Ascending aorta (tissue), 2 donors: ENCODE measurements at regions not wholly inside any gene's neighbourhood (a gene's known extent, or its start where the extent isn't known, plus 50 kb on each side); places are given as distances from the start of the nearest gene placed in this dataset.

Experiments
- DNase-seq, 2 donors: peaks; one replicate each; pipeline ENCODE4 v3.0.0-alpha.2; 2019; ENCODE audit warnings: low spot score in 2 of 2
- H3K27ac ChIP-seq, 2 donors: fragments of 200-600 bp; sonication (generic); one replicate each; pipeline ENCODE4 v1.5.1; 2016 to 2017; ENCODE audit warnings: mild to moderate bottlenecking in 1 of 2
- H3K27me3 ChIP-seq: fragments of 200-600 bp; sonication (generic); one replicate; pipeline ENCODE4 v1.5.1; 2017
- H3K36me3 ChIP-seq, 2 donors: fragments of 200-600 bp; sonication (generic); one replicate each; pipeline ENCODE4 v1.5.1; 2016
- H3K4me1 ChIP-seq, 2 donors: fragments of 200-600 bp; sonication (generic); one replicate each; pipeline ENCODE4 v1.5.1; 2016 to 2017; ENCODE audit warnings: mild to moderate bottlenecking in 1 of 2
- H3K4me3 ChIP-seq, 2 donors: fragments of 200-600 bp; sonication (generic); one replicate each; pipeline ENCODE4 v1.5.1; 2016 to 2017; ENCODE audit warnings: mild to moderate bottlenecking in 1 of 2
- H3K9me3 ChIP-seq, 2 donors: fragments of 200-600 bp; sonication (generic); one replicate each; pipeline ENCODE4 v1.5.1; 2016
- CTCF ChIP-seq, 3 experiments: fragments of 200-600 bp in 2 of 3; fragments of 450-650 bp in 1 of 3; sonication (generic) in 2 of 3; IDR thresholded peaks; one replicate each; pipeline ENCODE4 v1.5.1; 2016 to 2019; ENCODE audit warnings: antibody characterized with exemption in 3 of 3, mild to moderate bottlenecking in 1 of 3, moderate library complexity in 1 of 3
- intact Hi-C: fragments of 100-400 bp; cut with DNase I; formaldehyde crosslinking; loops from one replicate; pipeline ENCODE4 v1.15.1; 2023

GRCh38 chr9:80465556-80465955 is 893.8 kb downstream of the TLE4 start:
- no peak for TF ChIP-seq CTCF (IDR thresholded peaks at IDR 0.05)
- H3K27ac ChIP-seq = no peak overlapping the region
- intact Hi-C loops = no loop called here
- no peaks in the 10 kb centered on the region for H3K27me3 ChIP-seq
- H3K4me3 ChIP-seq = no peak overlapping the region
- H3K36me3 ChIP-seq = no peaks in the 10 kb centered on the region
- DNase-seq = no peak
- H3K4me1 ChIP-seq = no peaks in the 10 kb centered on the region
- H3K9me3 ChIP-seq = no peaks in the 10 kb centered on the region

- DNase-seq = no peak
- intact Hi-C loops = no loop called here
- Histone ChIP-seq H3K9me3 (no peaks in the 10 kb centered on the region), H3K27ac (no peak overlapping the region), H3K4me1 (no peaks in the 10 kb centered on the region), H3K27me3 (no peaks in the 10 kb centered on the region), H3K4me3 (no peak overlapping the region), H3K36me3 (no peaks in the 10 kb centered on the region)
- TF ChIP-seq CTCF (IDR thresholded peaks at IDR 0.05) = no peak
These were observed 877.7 kb downstream of the TLE4 start for GRCh38 chr9:80449513-80449912.

GRCh38 chr9:80448996-80449395 is 877.2 kb downstream of the TLE4 start:
- no peak overlapping the region for H3K27ac ChIP-seq
- H3K4me1 ChIP-seq = no peaks in the 10 kb centered on the region

DNA sequence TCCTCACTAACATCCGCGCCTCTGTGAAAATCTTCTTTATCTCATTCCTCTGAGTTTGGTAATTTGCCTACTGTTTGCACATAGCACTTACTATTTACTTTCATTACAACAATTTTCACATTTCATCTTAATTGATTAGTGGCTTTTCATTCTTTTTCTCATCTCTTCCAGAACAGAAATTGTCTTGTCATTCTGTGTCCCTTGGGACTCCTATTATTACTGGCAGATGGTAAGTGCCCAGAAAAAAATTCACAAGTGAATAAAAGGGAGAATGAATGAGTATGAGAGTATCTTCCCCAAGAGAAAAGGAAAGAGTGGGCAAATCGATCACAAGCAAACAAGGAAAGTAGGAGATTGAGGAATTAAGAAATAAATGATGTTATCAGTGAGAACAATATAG is 876.1 kb downstream of the TLE4 start:
- no peak for TF ChIP-seq CTCF (IDR thresholded peaks at IDR 0.05)
- no peak for DNase-seq
- Histone ChIP-seq H3K4me3 (no peak overlapping the region), H3K27me3 (no peaks in the 10 kb centered on the region), H3K4me1 (no peaks in the 10 kb centered on the region), H3K27ac (no peak overlapping the region), H3K9me3 (no peaks in the 10 kb centered on the region), H3K36me3 (no peaks in the 10 kb centered on the region)
- intact Hi-C loops = no loop called here

More at GRCh38 chr9:80448996-80449395, 877.2 kb downstream of the TLE4 start:
- TF ChIP-seq CTCF (IDR thresholded peaks at IDR 0.05) = no peak
- DNase-seq = no peak
- Histone ChIP-seq H3K36me3 (no peaks in the 10 kb centered on the region), H3K4me3 (no peak overlapping the region), H3K9me3 (no peaks in the 10 kb centered on the region), H3K27me3 (no peaks in the 10 kb centered on the region)
- intact Hi-C loops = no loop called here

DNA sequence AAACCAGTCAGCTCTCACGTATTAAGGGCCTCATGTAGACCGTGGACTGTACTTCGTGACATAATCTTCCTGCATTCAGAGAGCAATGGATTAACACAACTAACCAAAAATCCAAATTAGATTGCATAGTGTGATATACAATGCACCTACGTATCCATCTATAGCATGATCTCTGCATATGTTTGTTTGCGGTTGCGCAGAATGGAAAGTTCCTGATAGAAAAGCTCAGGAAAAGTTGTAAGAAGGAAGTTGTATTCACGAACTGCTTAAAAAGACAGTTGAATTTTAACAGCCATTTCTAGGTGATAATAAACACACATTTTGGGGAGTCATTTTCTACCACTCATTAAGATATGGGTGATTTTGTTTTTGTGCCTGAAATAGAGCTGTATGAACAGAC is 869.0 kb downstream of the TLE4 start:
- H3K27me3 ChIP-seq = no peaks in the 10 kb centered on the region
- H3K27ac ChIP-seq = no peak overlapping the region
- no peak overlapping the region for H3K4me3 ChIP-seq
- no peak for DNase-seq
- no peaks in the 10 kb centered on the region for H3K9me3 ChIP-seq
- H3K4me1 ChIP-seq = no peaks in the 10 kb centered on the region
- TF ChIP-seq CTCF (IDR thresholded peaks at IDR 0.05) = no peak
- H3K36me3 ChIP-seq = no peaks in the 10 kb centered on the region
- intact Hi-C loops = no loop called here

DNA sequence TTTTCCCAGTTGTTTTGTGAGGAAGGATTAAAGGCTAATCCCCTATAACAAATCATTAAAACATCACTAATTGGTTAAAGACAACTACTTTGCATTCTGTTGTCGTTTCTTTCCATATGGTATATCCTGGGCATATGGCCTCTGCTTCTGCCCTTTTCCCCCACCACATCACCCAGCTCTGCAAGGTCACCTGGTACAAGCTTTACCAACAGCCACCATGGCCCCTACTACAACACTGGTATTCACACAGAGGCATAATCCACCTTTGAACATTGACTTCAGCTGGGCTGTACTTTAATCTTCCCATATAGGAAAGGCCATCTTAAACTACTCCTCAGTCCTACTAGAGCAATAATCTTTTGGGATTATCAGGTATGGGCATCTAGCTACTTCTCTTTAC is 866.1 kb downstream of the TLE4 start:
- Histone ChIP-seq H3K36me3 (no peaks in the 10 kb centered on the region), H3K4me3 (no peak overlapping the region), H3K9me3 (no peaks in the 10 kb centered on the region), H3K27me3 (no peaks in the 10 kb centered on the region), H3K4me1 (no peaks in the 10 kb centered on the region), H3K27ac (no peak overlapping the region)
- intact Hi-C loops = no loop called here
- no peak for DNase-seq
- no peak for TF ChIP-seq CTCF (IDR thresholded peaks at IDR 0.05)
